LNCAP (cell line): ENCODE measurements at regions not wholly inside any gene's neighbourhood (a gene's known extent, or its start where the extent isn't known, plus 50 kb on each side); places are given as distances from the start of the nearest gene placed in this dataset.

Experiments
- TF ChIP-seq, protein P1 (sequence below): fragments of 450-650 bp; IDR thresholded peaks from 2 replicates; pipeline ENCODE4 v1.5.1; 2017; ENCODE audit warnings: mild to moderate bottlenecking

DNA sequence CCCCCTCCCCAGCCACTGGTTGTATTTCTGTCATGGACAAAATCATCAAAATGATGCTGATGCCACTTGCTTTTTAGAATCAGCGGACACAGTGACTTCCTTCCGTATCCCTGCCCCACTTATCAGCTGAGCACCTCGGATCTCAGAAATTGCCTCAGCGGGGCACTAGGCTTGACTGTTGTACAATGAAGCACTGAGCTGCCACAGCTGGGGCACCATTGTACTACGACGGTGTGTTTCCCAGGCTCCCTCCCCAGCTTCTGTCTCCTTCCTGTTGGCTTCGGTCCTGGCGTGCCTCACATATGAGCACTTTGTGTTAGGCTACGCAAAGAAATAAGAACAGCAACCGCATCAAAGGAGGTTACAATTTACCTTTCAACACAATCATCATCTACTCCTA lies 82.4 kb downstream of the F11 start:
- TF ChIP-seq, protein P1, sequence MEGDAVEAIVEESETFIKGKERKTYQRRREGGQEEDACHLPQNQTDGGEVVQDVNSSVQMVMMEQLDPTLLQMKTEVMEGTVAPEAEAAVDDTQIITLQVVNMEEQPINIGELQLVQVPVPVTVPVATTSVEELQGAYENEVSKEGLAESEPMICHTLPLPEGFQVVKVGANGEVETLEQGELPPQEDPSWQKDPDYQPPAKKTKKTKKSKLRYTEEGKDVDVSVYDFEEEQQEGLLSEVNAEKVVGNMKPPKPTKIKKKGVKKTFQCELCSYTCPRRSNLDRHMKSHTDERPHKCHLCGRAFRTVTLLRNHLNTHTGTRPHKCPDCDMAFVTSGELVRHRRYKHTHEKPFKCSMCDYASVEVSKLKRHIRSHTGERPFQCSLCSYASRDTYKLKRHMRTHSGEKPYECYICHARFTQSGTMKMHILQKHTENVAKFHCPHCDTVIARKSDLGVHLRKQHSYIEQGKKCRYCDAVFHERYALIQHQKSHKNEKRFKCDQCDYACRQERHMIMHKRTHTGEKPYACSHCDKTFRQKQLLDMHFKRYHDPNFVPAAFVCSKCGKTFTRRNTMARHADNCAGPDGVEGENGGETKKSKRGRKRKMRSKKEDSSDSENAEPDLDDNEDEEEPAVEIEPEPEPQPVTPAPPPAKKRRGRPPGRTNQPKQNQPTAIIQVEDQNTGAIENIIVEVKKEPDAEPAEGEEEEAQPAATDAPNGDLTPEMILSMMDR: no peak

DNA sequence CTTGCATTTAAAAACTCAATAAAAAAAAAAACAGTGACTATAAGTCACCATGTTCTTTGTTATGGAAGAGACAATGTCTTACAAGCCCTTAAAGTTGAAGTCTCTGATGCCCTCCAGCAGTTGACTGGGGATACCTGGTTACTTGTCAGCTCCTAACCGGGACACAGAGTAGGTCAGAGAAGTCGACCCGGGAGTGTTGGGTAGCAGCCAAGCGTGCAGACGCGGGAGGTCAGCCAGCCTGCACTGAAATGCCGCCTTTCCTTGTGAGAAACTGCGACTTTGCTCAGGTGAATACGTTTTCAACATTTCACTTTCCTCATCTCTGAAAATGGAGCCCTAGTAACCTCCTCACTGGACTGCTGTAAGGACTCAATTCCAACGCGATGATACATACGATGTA lies 81.8 kb downstream of the F11 start:
- TF ChIP-seq, protein P1: no peak

DNA sequence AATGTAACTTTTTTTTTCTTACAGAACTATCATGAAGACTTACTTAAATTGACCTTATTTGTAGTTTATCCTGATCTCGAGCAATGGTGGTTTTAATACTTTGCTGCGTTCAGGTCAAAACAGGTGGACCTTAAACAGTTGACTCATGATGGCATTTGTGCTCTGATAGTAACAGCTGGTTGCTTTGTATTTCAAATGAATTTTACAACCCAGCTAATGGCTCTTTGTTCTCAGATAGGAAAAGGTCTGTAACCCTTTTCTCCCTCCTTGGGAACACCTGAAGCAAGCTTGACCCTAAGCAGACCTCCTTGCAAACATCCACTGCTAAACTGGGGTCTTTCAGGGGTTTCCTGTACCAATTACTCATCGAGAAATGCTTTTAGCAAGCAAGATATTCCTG lies 79.2 kb downstream of the F11 start:
- TF ChIP-seq, protein P1: no peak

DNA sequence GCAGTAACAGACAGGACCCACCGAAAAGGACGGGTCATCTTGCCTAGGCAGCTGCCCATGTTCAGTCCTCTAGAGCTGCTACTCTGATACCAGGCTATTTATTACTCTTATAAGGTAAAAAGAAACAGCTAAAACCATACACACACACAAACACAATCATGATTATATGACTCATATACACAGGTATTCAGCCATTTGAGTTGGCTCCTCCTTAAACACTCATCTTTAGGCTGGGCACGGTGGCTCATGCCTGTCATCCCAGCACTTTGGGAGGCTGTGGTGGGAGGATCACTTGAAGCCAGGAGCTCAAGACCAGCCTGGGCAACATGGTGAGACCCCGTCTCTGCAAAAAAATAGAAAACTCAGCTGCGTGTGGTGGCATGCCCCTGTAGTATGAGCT lies 76.6 kb downstream of the F11 start:
- TF ChIP-seq, protein P1: no peak

DNA sequence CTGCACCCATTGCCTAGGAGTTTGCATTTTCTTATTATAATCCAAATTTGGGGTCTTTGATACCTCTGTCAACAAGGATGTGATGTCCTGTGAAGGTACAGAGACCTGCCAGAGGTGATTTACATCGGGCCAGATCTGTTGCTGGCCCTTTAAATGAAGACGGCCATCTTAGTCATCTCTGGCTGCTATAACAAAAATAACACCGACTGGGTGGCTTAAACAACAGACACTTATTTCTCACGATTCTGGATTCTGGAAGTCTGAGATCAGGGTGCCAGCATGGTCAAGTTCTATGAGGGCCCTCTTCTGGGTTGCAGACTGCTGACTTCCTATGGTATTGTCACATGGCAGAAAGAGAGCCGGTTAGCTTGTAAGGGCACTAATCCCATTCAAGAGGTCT lies 75.7 kb downstream of the F11 start:
- TF ChIP-seq, protein P1: no peak
